ENCODE measurements at regions not wholly inside any gene's neighbourhood (a gene's known extent, or its start where the extent isn't known, plus 50 kb on each side); places are given as distances from the start of the nearest gene placed in this dataset.
"Not testable (repeated sequence)": the region's sequence is repeated elsewhere in the genome, so short reads cannot be mapped to it uniquely, and the experiment has no call there.

- 48 to 60% (median 56%) methylated on average over 2 of the region's 2 CpGs for WGBS, 5 donors
Observed at GRCh38 chr22:16090991-16091390, 401.2 kb downstream of the POTEH start.

GRCh38 chr22:16105121-16105520 is 415.3 kb downstream of the POTEH start:
- WGBS, 5 donors, result 36 to 50% (median 44%) methylated on average over 2 to 3 of the region's 3 CpGs
- DNase-seq, result not testable (repeated sequence)

More at GRCh38 chr22:16090991-16091390, 401.2 kb downstream of the POTEH start:
- H3K27ac ChIP-seq; H3K4me1 ChIP-seq; H3K36me3 ChIP-seq; DNase-seq; H3K27me3 ChIP-seq; intact Hi-C loops (cut with DNase I; ENCODE audit: low total_unique reads); H3K4me3 ChIP-seq: not testable (repeated sequence)
- peaks cover 0 to 13% (median 4%) of the 10 kb centered on the region in 4 donors for H3K9me3 ChIP-seq

GRCh38 chr22:16131456-16131855 is 441.6 kb downstream of the POTEH start:
- DNase-seq; H3K4me1 ChIP-seq; H3K27ac ChIP-seq; H3K4me3 ChIP-seq; H3K36me3 ChIP-seq; intact Hi-C loops (cut with DNase I; ENCODE audit: low total_unique reads); H3K27me3 ChIP-seq: not testable (repeated sequence)
- H3K9me3 ChIP-seq, result peaks cover 0 to 17% (median 6%) of the 10 kb centered on the region in 4 donors
- WGBS, 5 donors, result 85 to 95% (median 92%) methylated on average over 15 to 18 of the region's 19 CpGs; no CpG with 5 or more reads in 1 of the 5 donors

More at GRCh38 chr22:16105121-16105520, 415.3 kb downstream of the POTEH start:
- H3K4me3 ChIP-seq; H3K27ac ChIP-seq; H3K27me3 ChIP-seq; H3K4me1 ChIP-seq; intact Hi-C loops (cut with DNase I; ENCODE audit: low total_unique reads); H3K36me3 ChIP-seq: not testable (repeated sequence)
- peaks cover 0 to 14% (median 5%) of the 10 kb centered on the region in 4 donors for H3K9me3 ChIP-seq

GRCh38 chr22:16131918-16132317 is 442.1 kb downstream of the POTEH start:
- WGBS, 5 donors, result 53 to 74% (median 72%) methylated on average over 3 to 16 of the region's 16 CpGs; no CpG with 5 or more reads in 1 of the 5 donors

GRCh38 chr22:16132598-16132997 is 442.8 kb downstream of the POTEH start:
- intact Hi-C loops (cut with DNase I; ENCODE audit: low total_unique reads); DNase-seq; H3K4me1 ChIP-seq; H3K27me3 ChIP-seq; H3K4me3 ChIP-seq; H3K27ac ChIP-seq; H3K36me3 ChIP-seq: not testable (repeated sequence)
- WGBS, 5 donors, result 76 to 82% (median 80%) methylated on average over 11 to 13 of the region's 13 CpGs
- peaks cover 0 to 17% (median 6%) of the 10 kb centered on the region in 4 donors for H3K9me3 ChIP-seq

More at GRCh38 chr22:16131918-16132317, 442.1 kb downstream of the POTEH start:
- no peaks in the 10 kb centered on the region for H3K4me1 ChIP-seq
- intact Hi-C loops (cut with DNase I; ENCODE audit: low total_unique reads), result no loop called here
- DNase-seq, result no peak
- H3K27me3 ChIP-seq, result no peaks in the 10 kb centered on the region
- no peak for TF ChIP-seq POLR2A (IDR thresholded peaks at IDR 0.05)
- no peak for TF ChIP-seq EP300 (IDR thresholded peaks at IDR 0.05)
- no peak for TF ChIP-seq CTCF (IDR thresholded peaks at IDR 0.05)
- TF ChIP-seq POLR2AphosphoS5 (IDR thresholded peaks at IDR 0.05), result no peak
- H3K27ac ChIP-seq, result no peak overlapping the region
- peaks cover 0 to 17% (median 6%) of the 10 kb centered on the region in 4 donors for H3K9me3 ChIP-seq
- no peaks in the 10 kb centered on the region for H3K36me3 ChIP-seq
- H3K4me3 ChIP-seq, result no peak overlapping the region

- WGBS, 5 donors, result 64 to 72% (median 67%) methylated on average over 5 of the region's 5 CpGs
- H3K4me3 ChIP-seq; intact Hi-C loops (cut with DNase I; ENCODE audit: low total_unique reads): not testable (repeated sequence)
Observed at GRCh38 chr22:16146101-16146500, 446.5 kb downstream of the CCT8L2 start.

GRCh38 chr22:16146916-16147315 is 445.7 kb downstream of the CCT8L2 start:
- 35 to 48% (median 41%) methylated on average over 2 of the region's 2 CpGs for WGBS, 5 donors
- DNase-seq; H3K36me3 ChIP-seq; H3K27ac ChIP-seq; H3K9me3 ChIP-seq; H3K4me3 ChIP-seq; H3K27me3 ChIP-seq; intact Hi-C loops (cut with DNase I; ENCODE audit: low total_unique reads); H3K4me1 ChIP-seq: not testable (repeated sequence)
- peak in 1 of 7 experiments; percentile 13 for TF ChIP-seq CTCF (IDR thresholded peaks at IDR 0.05)

More at GRCh38 chr22:16146101-16146500, 446.5 kb downstream of the CCT8L2 start:
- H3K9me3 ChIP-seq, H3K4me1 ChIP-seq, H3K27me3 ChIP-seq, H3K27ac ChIP-seq, DNase-seq, H3K36me3 ChIP-seq: not testable (repeated sequence)

GRCh38 chr22:16177287-16177686 is 415.3 kb downstream of the CCT8L2 start:
- not testable (repeated sequence) for DNase-seq

GRCh38 chr22:16183864-16184263 is 408.7 kb downstream of the CCT8L2 start:
- H3K27me3 ChIP-seq; DNase-seq; H3K4me3 ChIP-seq; intact Hi-C loops (cut with DNase I; ENCODE audit: low total_unique reads); H3K27ac ChIP-seq; H3K4me1 ChIP-seq; H3K36me3 ChIP-seq: not testable (repeated sequence)
- peaks cover 0 to 15% (median 3%) of the 10 kb centered on the region in 4 donors for H3K9me3 ChIP-seq
- 80 to 91% (median 88%) methylated on average over 19 to 21 of the region's 21 CpGs for WGBS, 5 donors

More at GRCh38 chr22:16177287-16177686, 415.3 kb downstream of the CCT8L2 start:
- intact Hi-C loops (cut with DNase I; ENCODE audit: low total_unique reads); H3K4me1 ChIP-seq; H3K4me3 ChIP-seq; H3K27ac ChIP-seq; H3K9me3 ChIP-seq; H3K27me3 ChIP-seq; H3K36me3 ChIP-seq: not testable (repeated sequence)
- 52 to 77% (median 70%) methylated on average over 2 of the region's 2 CpGs for WGBS, 5 donors

Measured in stomach (tissue), 8 donors.